H9 (cell line): ENCODE measurements at regions not wholly inside any gene's neighbourhood (a gene's known extent, or its start where the extent isn't known, plus 50 kb on each side); places are given as distances from the start of the nearest gene placed in this dataset.

Source experiments
- DNase-seq: peaks from one replicate; pipeline ENCODE4 v3.0.0-alpha.2; 2017
- H2AFZ ChIP-seq: one replicate; pipeline ENCODE4 v1.6.1; 2013; ENCODE audit warnings: mild to moderate bottlenecking, low read length, control low read depth, moderate library complexity
- H2AK5ac ChIP-seq: 2 replicates; pipeline ENCODE4 v1.6.1; 2013; ENCODE audit warnings: low read length, control low read depth, mixed read lengths; ENCODE audit not compliant: insufficient read length
- H2BK120ac ChIP-seq: one replicate; pipeline ENCODE4 v1.6.1; 2013; ENCODE audit warnings: low read depth, mild to moderate bottlenecking, low read length, control low read depth, inconsistent platforms; ENCODE audit not compliant: poor library complexity, severe bottlenecking
- H2BK12ac ChIP-seq: 2 replicates; pipeline ENCODE4 v1.6.1; 2013; ENCODE audit warnings: low read length, control low read depth, mixed read lengths, low read depth; ENCODE audit not compliant: insufficient read length
- H2BK15ac ChIP-seq: 2 replicates; pipeline ENCODE4 v1.6.1; 2013; ENCODE audit warnings: low read depth, low read length, control low read depth
- H2BK20ac ChIP-seq: one replicate; pipeline ENCODE4 v1.6.1; 2013; ENCODE audit warnings: low read depth, mild to moderate bottlenecking, low read length, control low read depth, inconsistent platforms; ENCODE audit not compliant: poor library complexity, severe bottlenecking
- H2BK5ac ChIP-seq: 2 replicates; pipeline ENCODE4 v1.6.1; 2013; ENCODE audit warnings: low read length, control low read depth, mixed read lengths; ENCODE audit not compliant: insufficient read length
- H3K14ac ChIP-seq: 2 replicates; pipeline ENCODE4 v1.6.1; 2013; ENCODE audit warnings: low read length, control low read depth; ENCODE audit not compliant: insufficient read depth
- H3K18ac ChIP-seq: 2 replicates; pipeline ENCODE4 v1.6.1; 2013; ENCODE audit warnings: low read depth, mild to moderate bottlenecking, mixed read lengths, low read length, control low read depth; ENCODE audit not compliant: insufficient read length
- H3K23ac ChIP-seq: 2 replicates; pipeline ENCODE4 v1.6.1; 2013; ENCODE audit warnings: low read length, control low read depth, mixed read lengths, low read depth; ENCODE audit not compliant: insufficient read length
- H3K23me2 ChIP-seq: 2 replicates; pipeline ENCODE4 v1.6.1; 2013; ENCODE audit warnings: low read depth, mild to moderate bottlenecking, mixed read lengths, low read length, control low read depth; ENCODE audit not compliant: insufficient read length, poor library complexity, severe bottlenecking
- H3K27ac ChIP-seq: 2 replicates; pipeline ENCODE4 v1.5.1; 2013; ENCODE audit warnings: low read length, control low read depth, mixed read lengths, low read depth; ENCODE audit not compliant: insufficient read length
- H3K27me3 ChIP-seq: 2 replicates; pipeline ENCODE4 v1.6.1; 2013; ENCODE audit warnings: low read length, control low read depth, inconsistent platforms; ENCODE audit not compliant: insufficient read depth
- H3K4ac ChIP-seq: 2 replicates; pipeline ENCODE4 v1.6.1; 2013; ENCODE audit warnings: low read depth, mild to moderate bottlenecking, control low read depth, inconsistent platforms, low read length, moderate library complexity
- H3K4me1 ChIP-seq: 2 replicates; pipeline ENCODE4 v1.6.1; 2013; ENCODE audit warnings: low read length, control low read depth, inconsistent platforms; ENCODE audit not compliant: insufficient read depth
- H3K4me2 ChIP-seq: 2 replicates; pipeline ENCODE4 v1.6.1; 2013; ENCODE audit warnings: low read length, control low read depth, mixed read lengths; ENCODE audit not compliant: insufficient read length, insufficient read depth
- H3K56ac ChIP-seq: 2 replicates; pipeline ENCODE4 v1.6.1; 2013; ENCODE audit warnings: low read depth, mild to moderate bottlenecking, mixed read lengths, low read length, control low read depth; ENCODE audit not compliant: insufficient read length
- H3K79me1 ChIP-seq: 2 replicates; pipeline ENCODE4 v1.6.1; 2013; ENCODE audit warnings: low read depth, mild to moderate bottlenecking, moderate library complexity, low read length, control low read depth, inconsistent platforms; ENCODE audit not compliant: insufficient read depth, poor library complexity, severe bottlenecking
- H3K79me2 ChIP-seq: 2 replicates; pipeline ENCODE4 v1.6.1; 2013; ENCODE audit warnings: low read length, control low read depth, inconsistent platforms; ENCODE audit not compliant: insufficient read depth
- H3K9ac ChIP-seq: 2 replicates; pipeline ENCODE4 v1.6.1; 2013; ENCODE audit warnings: low read length, control low read depth, mixed read lengths; ENCODE audit not compliant: insufficient read length; ENCODE audit errors: extremely low read depth
- H3K9me3 ChIP-seq: one replicate; pipeline ENCODE4 v1.6.1; 2013; ENCODE audit warnings: low read depth, low read length, inconsistent platforms; ENCODE audit not compliant: control insufficient read depth
- H3T11ph ChIP-seq: one replicate; pipeline ENCODE4 v1.6.1; 2013; ENCODE audit warnings: mild to moderate bottlenecking, low read length, control low read depth, inconsistent platforms
- H4K20me1 ChIP-seq: one replicate; pipeline ENCODE4 v1.6.1; 2013; ENCODE audit not compliant: control insufficient read depth, insufficient read length, insufficient read depth
- H4K5ac ChIP-seq: 2 replicates; pipeline ENCODE4 v1.6.1; 2013; ENCODE audit warnings: low read depth, mild to moderate bottlenecking, mixed read lengths, low read length, control low read depth; ENCODE audit not compliant: insufficient read length
- H4K8ac ChIP-seq: replicated peaks from 2 replicates; pipeline ENCODE4 v1.6.1; 2013; ENCODE audit warnings: low read length, control low read depth, mixed read lengths, low read depth; ENCODE audit not compliant: insufficient read length
- H4K91ac ChIP-seq: 2 replicates; pipeline ENCODE4 v1.6.1; 2013; ENCODE audit warnings: low read depth, mild to moderate bottlenecking, moderate library complexity, mixed read lengths, low read length, control low read depth; ENCODE audit not compliant: insufficient read length
- H3K27ac Mint-ChIP-seq, 3 experiments: 2 replicates in 2 of 3; 3 replicates in 1 of 3; pipeline ENCODE4 v1.8.0; 2020 to 2021; ENCODE audit warnings: mixed read lengths in 3 of 3, mild to moderate bottlenecking in 1 of 3, moderate library complexity in 1 of 3
- H3K27me3 Mint-ChIP-seq: 2 replicates; pipeline ENCODE4 v1.8.0; 2021; ENCODE audit warnings: low read depth, mild to moderate bottlenecking, moderate library complexity, mixed read lengths
- H3K36me3 Mint-ChIP-seq, 3 experiments: 2 replicates in 2 of 3; 3 replicates in 1 of 3; pipeline ENCODE4 v1.8.0; 2020 to 2021; ENCODE audit warnings: low read depth in 3 of 3, mixed read lengths in 3 of 3; ENCODE audit not compliant: insufficient read depth in 1 of 3
- H3K4me1 Mint-ChIP-seq, 2 experiments: 2 replicates each; pipeline ENCODE4 v1.8.0; 2020; ENCODE audit warnings: mixed read lengths in 2 of 2
- H3K4me3 Mint-ChIP-seq, 2 experiments: 2 replicates in 1 of 2; 3 replicates in 1 of 2; pipeline ENCODE4 v1.8.0; 2020 to 2021; ENCODE audit warnings: mild to moderate bottlenecking in 2 of 2, mixed read lengths in 2 of 2, moderate library complexity in 1 of 2
- H3K9me3 Mint-ChIP-seq, 2 experiments: 2 replicates in 1 of 2; 3 replicates in 1 of 2; pipeline ENCODE4 v1.8.0; 2020; ENCODE audit warnings: mild to moderate bottlenecking in 2 of 2, mixed read lengths in 2 of 2, moderate library complexity in 1 of 2
- CTCF ChIP-seq: fragments of 200-600 bp; sonication (generic); conservative IDR thresholded peaks from 3 replicates; pipeline ENCODE4 v1.8.0; 2021; ENCODE audit warnings: antibody characterized with exemption, mild to moderate bottlenecking
- WGBS: extraction: QIAGEN DNeasy Blood & Tissue Kit; methylation state at CpG from one replicate; pipeline ENCODE4 v1.1.7; 2013; ENCODE audit warnings: missing lambda C conversion rate, low lambda C conversion rate, mixed read lengths; ENCODE audit not compliant: insufficient read length; ENCODE audit errors: extremely low coverage; 5-methylcytosine and 5-hydroxymethylcytosine counted together

- H3K27me3 Mint-ChIP-seq = peaks cover 32% of the 10 kb centered on the region
- H4K91ac ChIP-seq = no peak overlapping the region
- no peaks in the 10 kb centered on the region for H3K23me2 ChIP-seq
- H3K9me3 Mint-ChIP-seq = peaks cover 0 to 2% of the 10 kb centered on the region in 2 experiments; a peak in 1 of 5 replicates
- no peak overlapping the region for H3K9ac ChIP-seq
- no peaks in the 10 kb centered on the region for H3K4me1 ChIP-seq
- no peak overlapping the region for H3K56ac ChIP-seq
- no peaks in the 10 kb centered on the region for H3K79me1 ChIP-seq
- no peak for DNase-seq
- no peak overlapping the region for H2BK5ac ChIP-seq
- no peak overlapping the region for H3K4ac ChIP-seq
- no peaks in the 10 kb centered on the region for H3K27me3 ChIP-seq
- no peak overlapping the region for H2AK5ac ChIP-seq
- no peak overlapping the region for H3K27ac Mint-ChIP-seq
- H3K36me3 Mint-ChIP-seq = no peaks in the 10 kb centered on the region
- H2BK12ac ChIP-seq = no peak overlapping the region
- no peaks in the 10 kb centered on the region for H4K20me1 ChIP-seq
- H3K4me2 ChIP-seq = no peak overlapping the region
- no peak overlapping the region for H2AFZ ChIP-seq
- no peak overlapping the region for H3K23ac ChIP-seq
- H4K8ac ChIP-seq = no peak overlapping the region
- TF ChIP-seq CTCF = no peak
- no peak overlapping the region for H3K18ac ChIP-seq
- no peak overlapping the region for H4K5ac ChIP-seq
- H3K27ac ChIP-seq = no peak overlapping the region
- WGBS = no CpG with 5 or more reads among the region's 4 CpGs
- H2BK20ac ChIP-seq = no peak overlapping the region
- no peaks in the 10 kb centered on the region for H3K4me1 Mint-ChIP-seq
- H2BK15ac ChIP-seq = no peak overlapping the region
- H3K79me2 ChIP-seq = no peaks in the 10 kb centered on the region
- H2BK120ac ChIP-seq = no peak overlapping the region
- no peak overlapping the region for H3K4me3 Mint-ChIP-seq
- H3K14ac ChIP-seq = no peak overlapping the region
- no peak overlapping the region for H3T11ph ChIP-seq
- no peaks in the 10 kb centered on the region for H3K9me3 ChIP-seq
Observed at GRCh38 chr21:26637201-26637745, 64.2 kb upstream of the CYYR1 start.
